Pancreas (tissue), 10 donors: ENCODE measurements at regions not wholly inside any gene's neighbourhood (a gene's known extent, or its start where the extent isn't known, plus 50 kb on each side); places are given as distances from the start of the nearest gene placed in this dataset.

ENCODE experiments used
- ATAC-seq, 4 donors: fragments of 200-7000 bp; cut with Tn5 transposase; one replicate each; pipeline versions ENCODE4 v1.8.0 to v1.9.1; 2020; ENCODE audit warnings: mild to moderate bottlenecking in 4 of 4, moderate library complexity in 4 of 4
- DNase-seq, 6 donors: peaks; one replicate each; pipeline ENCODE4 v3.0.0-alpha.2; 2020
- FAIRE-seq: peaks from 2 replicates; lab custom pipeline; 2012; peaks lifted over from hg19 to GRCh38; lab: Jason Lieb, UNC
- H3K27ac ChIP-seq, 4 donors: fragments of 200-600 bp; sonication (generic); 1 replicate in 3 of 4; 2 replicates in 1 of 4; pipeline versions ENCODE4 v1.5.0 to v1.8.0; 2020
- H3K27me3 ChIP-seq, 4 donors: fragments of 200-600 bp; one replicate each; pipeline ENCODE4 v1.8.0; 2021
- H3K36me3 ChIP-seq, 3 donors: fragments of 200-600 bp; sonication (generic) in 1 of 3; one replicate each; pipeline versions ENCODE4 v1.5.0 to v1.8.0; 2020 to 2021
- H3K4me1 ChIP-seq, 3 donors: fragments of 200-600 bp; one replicate each; pipeline ENCODE4 v1.8.0; 2021
- H3K4me3 ChIP-seq, 4 donors: fragments of 200-600 bp; sonication (generic) in 2 of 4; one replicate each; pipeline versions ENCODE4 v1.5.0 to v1.8.0; 2020 to 2021
- H3K9me3 ChIP-seq, 4 donors: fragments of 200-600 bp; one replicate each; pipeline ENCODE4 v1.8.0; 2021
- WGBS, 2 donors: extraction: QIAGEN DNeasy Blood & Tissue Kit; methylation state at CpG; one replicate each; pipeline ENCODE4 v1.1.7; 2013; 5-methylcytosine and 5-hydroxymethylcytosine counted together
- intact Hi-C, 3 donors: fragments of 100-400 bp; cut with DNase I; formaldehyde crosslinking; loops; one replicate each; pipeline versions ENCODE4 v1.11.1 to v1.14.2; 2022
- TF ChIP-seq, protein P1 (sequence below), 4 donors: fragments of 200-600 bp; sonication (generic) in 3 of 4; IDR thresholded peaks; one replicate each; pipeline versions ENCODE4 v1.5.0 to v1.8.0; 2021; ENCODE audit warnings: antibody characterized with exemption in 4 of 4
- donor health status: healthy with polysubstance abuse.
- donor health status: DM: no; HTN: no; CAD: no; lungs with moderate emphysema.
- donor health status: DM: no; HTN: no; CAD: no.
- donor health status: control.
- donor health status: control.
- donor health status: Bipolar disorder and iron deficiency.
- donor health status: DM: yes; HTN: yes; CAD: no.
- donor health status: DM: no; HTN: no; CAD: no.
- donor health status: DM: no; HTN: no; CAD: no.
- donor health status: DM: yes; HTN: yes; CAD: no.

DNA sequence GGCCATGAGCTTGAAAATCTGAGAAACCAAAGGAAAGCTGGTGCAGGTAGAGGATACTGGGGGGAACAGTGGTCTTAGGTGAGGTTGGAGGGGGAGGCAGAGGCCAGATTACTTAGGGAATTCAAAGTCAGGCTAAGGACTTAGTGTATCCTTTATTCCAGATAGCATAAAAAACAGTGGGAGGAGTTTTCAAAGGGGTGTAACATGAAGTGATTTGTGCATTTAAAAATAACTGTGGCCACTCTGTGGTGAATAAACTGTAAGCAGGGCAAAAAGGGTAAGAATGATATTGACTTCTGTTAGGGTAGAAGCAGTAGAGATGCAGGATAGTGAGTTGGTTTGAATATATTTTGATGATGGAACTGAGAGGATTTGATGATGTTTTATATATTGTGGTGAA, 313.2 kb downstream of the EMP1 start:
- H3K27ac ChIP-seq: no peak overlapping the region
- FAIRE-seq (no peak), DNase-seq (no peak), ATAC-seq (no peak)
- H3K9me3 ChIP-seq: no peaks in the 10 kb centered on the region
- no peaks in the 10 kb centered on the region for H3K4me1 ChIP-seq
- no peak overlapping the region for H3K4me3 ChIP-seq
- no peaks in the 10 kb centered on the region for H3K27me3 ChIP-seq
- TF ChIP-seq, protein P1, sequence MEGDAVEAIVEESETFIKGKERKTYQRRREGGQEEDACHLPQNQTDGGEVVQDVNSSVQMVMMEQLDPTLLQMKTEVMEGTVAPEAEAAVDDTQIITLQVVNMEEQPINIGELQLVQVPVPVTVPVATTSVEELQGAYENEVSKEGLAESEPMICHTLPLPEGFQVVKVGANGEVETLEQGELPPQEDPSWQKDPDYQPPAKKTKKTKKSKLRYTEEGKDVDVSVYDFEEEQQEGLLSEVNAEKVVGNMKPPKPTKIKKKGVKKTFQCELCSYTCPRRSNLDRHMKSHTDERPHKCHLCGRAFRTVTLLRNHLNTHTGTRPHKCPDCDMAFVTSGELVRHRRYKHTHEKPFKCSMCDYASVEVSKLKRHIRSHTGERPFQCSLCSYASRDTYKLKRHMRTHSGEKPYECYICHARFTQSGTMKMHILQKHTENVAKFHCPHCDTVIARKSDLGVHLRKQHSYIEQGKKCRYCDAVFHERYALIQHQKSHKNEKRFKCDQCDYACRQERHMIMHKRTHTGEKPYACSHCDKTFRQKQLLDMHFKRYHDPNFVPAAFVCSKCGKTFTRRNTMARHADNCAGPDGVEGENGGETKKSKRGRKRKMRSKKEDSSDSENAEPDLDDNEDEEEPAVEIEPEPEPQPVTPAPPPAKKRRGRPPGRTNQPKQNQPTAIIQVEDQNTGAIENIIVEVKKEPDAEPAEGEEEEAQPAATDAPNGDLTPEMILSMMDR (IDR thresholded peaks at IDR 0.05): no peak
- H3K36me3 ChIP-seq: no peaks in the 10 kb centered on the region
- intact Hi-C loops: no loop called here

DNA sequence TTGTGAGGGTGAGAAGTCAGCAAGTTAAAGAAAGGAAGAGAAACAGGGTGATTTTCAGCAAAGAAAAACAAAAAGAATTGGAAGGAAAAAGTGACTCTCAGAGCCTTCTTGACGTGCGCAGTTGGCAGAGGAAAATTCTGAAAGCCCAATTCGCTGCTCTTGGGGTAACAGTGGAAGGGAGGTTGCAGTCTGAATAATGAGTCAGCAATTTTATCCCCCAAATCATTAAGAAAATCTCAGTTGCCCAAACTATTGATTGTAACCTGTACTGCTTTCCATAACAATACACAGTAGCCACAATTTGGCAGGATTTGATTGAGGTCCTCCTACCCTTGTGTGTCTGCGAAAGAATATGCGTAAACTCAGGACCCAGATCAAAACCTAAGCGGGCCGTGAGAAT, 309.1 kb downstream of the EMP1 start:
- Histone ChIP-seq H3K36me3 (no peaks in the 10 kb centered on the region), H3K4me1 (no peaks in the 10 kb centered on the region), H3K27me3 (no peaks in the 10 kb centered on the region), H3K4me3 (no peak overlapping the region), H3K9me3 (no peaks in the 10 kb centered on the region), H3K27ac (no peak overlapping the region)
- 77 to 83% methylated on average over 7 of the region's 7 CpGs for WGBS, 2 donors
- ATAC-seq (no peak), FAIRE-seq (no peak), DNase-seq (no peak)
- TF ChIP-seq, protein P1 (IDR thresholded peaks at IDR 0.05): no peak
- intact Hi-C loops: no loop called here

DNA sequence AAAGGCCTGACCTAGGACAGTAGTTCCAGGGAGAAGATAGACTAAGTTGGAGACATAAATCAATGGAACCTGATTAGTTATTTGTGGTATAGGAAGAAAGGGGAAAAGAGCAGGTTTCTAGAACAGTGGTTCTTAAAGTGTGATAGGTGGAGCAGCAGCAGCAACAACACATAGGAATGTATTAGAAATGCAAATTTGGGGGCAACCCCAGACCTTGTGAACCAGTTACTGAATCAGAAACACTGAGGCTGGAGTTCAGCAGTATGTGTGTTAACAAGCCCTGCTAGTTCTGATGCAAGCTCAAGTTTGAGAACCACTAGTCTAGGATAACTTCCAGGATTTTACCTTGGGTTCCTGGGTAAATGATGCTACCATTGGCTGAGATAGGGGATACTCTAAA, 308.7 kb downstream of the EMP1 start:
- TF ChIP-seq, protein P1 (IDR thresholded peaks at IDR 0.05): no peak
- ATAC-seq (no peak), DNase-seq (no peak), FAIRE-seq (no peak)
- Histone ChIP-seq H3K36me3 (no peaks in the 10 kb centered on the region), H3K4me1 (no peaks in the 10 kb centered on the region), H3K4me3 (no peak overlapping the region), H3K27ac (no peak overlapping the region), H3K9me3 (no peaks in the 10 kb centered on the region), H3K27me3 (no peaks in the 10 kb centered on the region)
- intact Hi-C loops: no loop called here

DNA sequence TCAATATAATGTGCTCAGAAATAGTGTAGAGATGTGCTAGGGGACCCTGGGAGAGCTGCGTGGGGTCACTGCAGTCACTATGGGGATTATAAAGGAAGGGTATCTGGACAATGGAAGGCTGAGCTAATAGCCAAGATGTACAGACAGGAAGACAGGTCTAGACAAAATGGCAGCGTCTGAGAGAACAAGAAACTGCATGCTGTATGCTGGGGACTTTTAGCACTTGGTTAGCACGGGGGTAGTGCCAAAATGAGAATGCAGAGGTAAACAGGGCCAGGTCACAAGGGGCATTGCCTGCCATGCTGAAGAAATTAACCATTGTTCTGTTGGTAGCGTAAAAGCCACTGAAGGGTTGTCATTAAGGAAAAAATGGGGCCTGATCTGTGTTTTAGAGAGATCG, 308.2 kb downstream of the EMP1 start:
- TF ChIP-seq, protein P1 (IDR thresholded peaks at IDR 0.05): no peak

DNA sequence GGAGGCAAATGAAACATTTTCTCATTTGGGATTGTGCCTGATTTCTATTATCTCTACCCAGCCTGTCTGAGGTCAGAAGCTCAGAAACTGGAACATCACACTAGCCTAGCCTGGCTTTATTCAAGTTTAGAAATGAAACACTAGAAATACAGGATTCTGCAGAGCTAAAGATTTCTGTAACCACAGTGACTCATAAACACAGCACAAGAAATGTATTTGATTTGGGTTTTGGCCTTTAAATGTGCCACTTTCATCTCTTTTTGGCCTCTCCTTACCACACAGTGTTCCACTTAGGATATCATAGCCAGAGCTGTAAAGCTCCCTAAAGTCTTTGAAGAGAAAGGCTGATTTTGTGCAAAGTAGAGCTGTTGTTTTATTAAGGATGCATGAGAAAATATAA, 307.5 kb downstream of the EMP1 start:
- no peaks in the 10 kb centered on the region for H3K36me3 ChIP-seq

More for the DNA sequence above, 308.2 kb downstream of the EMP1 start:
- ATAC-seq (no peak), FAIRE-seq (no peak), DNase-seq (no peak)
- Histone ChIP-seq H3K9me3 (no peaks in the 10 kb centered on the region), H3K27ac (no peak overlapping the region), H3K4me3 (no peak overlapping the region), H3K27me3 (no peaks in the 10 kb centered on the region), H3K36me3 (no peaks in the 10 kb centered on the region), H3K4me1 (no peaks in the 10 kb centered on the region)
- 55% methylated on average over 5 of the region's 5 CpGs for WGBS, 2 donors
- intact Hi-C loops: no loop called here

More for the DNA sequence above, 307.5 kb downstream of the EMP1 start:
- Histone ChIP-seq H3K4me1 (no peaks in the 10 kb centered on the region), H3K9me3 (no peaks in the 10 kb centered on the region), H3K4me3 (no peak overlapping the region), H3K27me3 (no peaks in the 10 kb centered on the region), H3K27ac (no peak overlapping the region)
- FAIRE-seq: no peak
- DNase-seq: no peak
- TF ChIP-seq, protein P1 (IDR thresholded peaks at IDR 0.05): no peak
- ATAC-seq: no peak
- intact Hi-C loops: no loop called here
